ENCODE measurements at regions not wholly inside any gene's neighbourhood (a gene's known extent, or its start where the extent isn't known, plus 50 kb on each side); places are given as distances from the start of the nearest gene placed in this dataset.

DNA sequence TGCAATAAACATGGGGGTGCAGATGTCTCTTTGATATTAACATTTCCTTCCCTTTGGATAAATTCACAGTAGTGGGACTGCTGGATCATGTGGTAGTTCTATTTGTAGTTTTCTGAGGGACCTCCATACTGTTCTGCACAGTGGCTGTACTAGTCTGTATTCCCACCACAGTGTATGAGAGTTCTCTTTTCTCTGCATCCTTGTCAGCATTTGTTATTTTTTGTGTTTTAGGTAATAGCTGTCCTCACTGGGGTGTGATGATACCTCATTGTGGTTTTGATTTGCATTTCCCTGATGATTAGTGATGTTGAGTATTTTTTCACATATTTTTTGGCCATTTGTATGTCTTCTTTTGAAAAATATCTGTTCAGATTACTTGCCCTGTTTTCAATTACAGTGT, 562.5 kb downstream of the CSNK1G3 start:
- TF ChIP-seq, protein P1, sequence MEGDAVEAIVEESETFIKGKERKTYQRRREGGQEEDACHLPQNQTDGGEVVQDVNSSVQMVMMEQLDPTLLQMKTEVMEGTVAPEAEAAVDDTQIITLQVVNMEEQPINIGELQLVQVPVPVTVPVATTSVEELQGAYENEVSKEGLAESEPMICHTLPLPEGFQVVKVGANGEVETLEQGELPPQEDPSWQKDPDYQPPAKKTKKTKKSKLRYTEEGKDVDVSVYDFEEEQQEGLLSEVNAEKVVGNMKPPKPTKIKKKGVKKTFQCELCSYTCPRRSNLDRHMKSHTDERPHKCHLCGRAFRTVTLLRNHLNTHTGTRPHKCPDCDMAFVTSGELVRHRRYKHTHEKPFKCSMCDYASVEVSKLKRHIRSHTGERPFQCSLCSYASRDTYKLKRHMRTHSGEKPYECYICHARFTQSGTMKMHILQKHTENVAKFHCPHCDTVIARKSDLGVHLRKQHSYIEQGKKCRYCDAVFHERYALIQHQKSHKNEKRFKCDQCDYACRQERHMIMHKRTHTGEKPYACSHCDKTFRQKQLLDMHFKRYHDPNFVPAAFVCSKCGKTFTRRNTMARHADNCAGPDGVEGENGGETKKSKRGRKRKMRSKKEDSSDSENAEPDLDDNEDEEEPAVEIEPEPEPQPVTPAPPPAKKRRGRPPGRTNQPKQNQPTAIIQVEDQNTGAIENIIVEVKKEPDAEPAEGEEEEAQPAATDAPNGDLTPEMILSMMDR (IDR thresholded peaks at IDR 0.05) = no peak
- TF ChIP-seq POLR2A (IDR thresholded peaks at IDR 0.05) = no peak
